Gastroesophageal sphincter (tissue), 3 donors: ENCODE measurements at regions not wholly inside any gene's neighbourhood (a gene's known extent, or its start where the extent isn't known, plus 50 kb on each side); places are given as distances from the start of the nearest gene placed in this dataset.

Experiments
- CTCF ChIP-seq, 4 experiments: fragments of 200-600 bp in 2 of 4; fragments of 450-650 bp in 2 of 4; sonication (generic) in 1 of 4; IDR thresholded peaks; one replicate each; pipeline ENCODE4 v1.5.1; 2017 to 2019; ENCODE audit warnings: antibody characterized with exemption in 4 of 4, mild to moderate bottlenecking in 2 of 4, moderate library complexity in 2 of 4
- POLR2A ChIP-seq, 2 donors: fragments of 450-650 bp; IDR thresholded peaks; one replicate each; pipeline ENCODE4 v1.6.1; 2017; ENCODE audit warnings: antibody characterized with exemption in 2 of 2, mild to moderate bottlenecking in 2 of 2, moderate library complexity in 1 of 2

- TF ChIP-seq CTCF (IDR thresholded peaks at IDR 0.05) (no peak), POLR2A (IDR thresholded peaks at IDR 0.05) (no peak)
Observed at GRCh38 chr16:85332175-85332574, 219.9 kb upstream of the CIBAR2 start.
